HT1080 (cell line): ENCODE measurements at regions not wholly inside any gene's neighbourhood (a gene's known extent, or its start where the extent isn't known, plus 50 kb on each side); places are given as distances from the start of the nearest gene placed in this dataset.

ENCODE experiments used
- DNase-seq: peaks from one replicate; pipeline ENCODE4 v3.0.0-alpha.2; 2015; ENCODE audit warnings: low read depth

DNA sequence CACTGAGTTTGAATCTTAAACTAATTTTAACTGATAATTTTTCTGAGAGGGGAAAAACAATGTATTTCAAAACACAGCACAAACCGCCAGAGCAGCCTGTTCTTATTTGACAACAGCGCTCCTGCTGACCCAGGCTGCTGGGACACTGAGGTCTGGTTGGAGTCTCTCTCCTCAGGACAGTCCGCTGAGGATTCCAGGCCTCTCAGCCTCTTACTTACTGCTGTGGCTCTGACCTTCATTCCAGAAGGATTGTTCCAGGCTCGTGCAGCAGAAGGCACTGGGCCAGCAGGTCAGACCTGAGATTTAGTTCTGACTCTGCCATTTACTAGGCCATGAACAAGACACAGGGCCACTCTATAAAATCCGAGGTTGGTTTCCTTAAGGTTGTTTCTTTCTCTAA, 393.6 kb downstream of the TDRD3 start:
- DNase-seq = no peak

DNA sequence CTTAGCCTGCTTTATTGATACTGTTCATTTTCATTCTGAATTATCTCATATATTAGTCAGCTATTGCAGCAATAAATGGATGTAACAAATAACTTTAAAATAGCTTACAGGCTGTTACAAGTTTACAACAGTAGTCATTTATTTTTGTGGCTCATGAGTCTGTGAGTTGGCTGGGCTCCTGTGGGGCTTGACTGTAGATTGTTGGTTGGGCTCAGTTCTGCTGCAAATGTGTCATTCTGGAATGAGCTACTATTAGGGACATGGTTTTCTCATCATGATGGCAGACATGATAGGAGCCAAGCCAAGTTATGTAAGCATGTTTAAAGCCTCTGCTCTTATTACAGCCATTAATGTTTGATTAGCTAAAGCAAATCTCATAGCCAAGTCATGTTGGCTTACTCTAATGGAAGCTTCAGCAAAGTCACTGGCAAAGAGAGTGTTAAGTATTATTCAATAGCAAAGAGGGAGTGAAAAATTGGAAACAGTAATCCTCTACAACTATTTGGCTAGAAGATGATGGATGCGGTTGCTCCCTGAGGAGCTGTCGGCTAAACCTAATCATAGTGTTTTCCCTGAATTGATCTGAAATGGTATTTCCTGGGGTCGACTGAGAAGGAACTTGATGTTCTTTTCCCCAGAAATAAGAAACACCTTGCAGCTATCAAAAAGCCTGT, 391.3 kb downstream of the TDRD3 start:
- peak; percentile 21 for DNase-seq

DNA sequence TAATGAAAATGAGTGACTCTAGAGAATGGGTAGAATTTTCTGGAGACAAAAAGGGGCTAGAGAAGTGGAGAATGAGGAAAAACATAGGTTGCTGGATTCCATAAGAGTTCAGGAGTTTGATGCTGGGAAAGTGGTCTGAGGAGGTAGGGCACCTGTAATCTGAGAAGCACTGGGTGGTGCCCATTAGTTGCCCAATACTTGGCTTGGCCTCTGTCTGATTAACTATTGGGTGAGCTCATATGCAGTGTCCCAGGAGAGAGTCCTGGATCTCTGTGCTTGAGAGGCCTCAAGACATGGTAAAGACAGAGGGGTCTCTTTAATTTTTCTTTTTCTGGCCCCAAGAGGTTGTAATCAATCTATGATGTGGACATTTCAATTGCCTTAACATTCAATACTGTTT, 390.1 kb downstream of the TDRD3 start:
- no peak for DNase-seq

DNA sequence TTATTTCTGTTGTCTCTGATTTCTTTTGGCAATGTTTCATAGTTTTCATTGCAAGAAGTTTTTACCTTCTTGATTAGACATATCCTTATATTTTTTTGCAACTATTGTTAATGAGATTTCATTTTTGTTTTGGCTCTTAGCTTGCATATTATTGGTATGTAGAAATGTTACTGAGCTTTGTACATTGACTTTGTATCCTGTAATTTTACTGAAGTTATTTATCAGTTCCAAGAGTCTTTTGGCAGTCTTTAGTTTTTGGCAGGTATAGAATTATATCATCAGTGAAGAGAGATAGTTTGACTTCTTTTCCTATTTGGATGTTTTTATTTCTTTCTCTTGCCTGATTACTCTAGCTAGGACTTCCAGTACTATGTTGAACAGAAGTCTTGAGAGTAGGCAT, 375.7 kb downstream of the TDRD3 start:
- DNase-seq = no peak

DNA sequence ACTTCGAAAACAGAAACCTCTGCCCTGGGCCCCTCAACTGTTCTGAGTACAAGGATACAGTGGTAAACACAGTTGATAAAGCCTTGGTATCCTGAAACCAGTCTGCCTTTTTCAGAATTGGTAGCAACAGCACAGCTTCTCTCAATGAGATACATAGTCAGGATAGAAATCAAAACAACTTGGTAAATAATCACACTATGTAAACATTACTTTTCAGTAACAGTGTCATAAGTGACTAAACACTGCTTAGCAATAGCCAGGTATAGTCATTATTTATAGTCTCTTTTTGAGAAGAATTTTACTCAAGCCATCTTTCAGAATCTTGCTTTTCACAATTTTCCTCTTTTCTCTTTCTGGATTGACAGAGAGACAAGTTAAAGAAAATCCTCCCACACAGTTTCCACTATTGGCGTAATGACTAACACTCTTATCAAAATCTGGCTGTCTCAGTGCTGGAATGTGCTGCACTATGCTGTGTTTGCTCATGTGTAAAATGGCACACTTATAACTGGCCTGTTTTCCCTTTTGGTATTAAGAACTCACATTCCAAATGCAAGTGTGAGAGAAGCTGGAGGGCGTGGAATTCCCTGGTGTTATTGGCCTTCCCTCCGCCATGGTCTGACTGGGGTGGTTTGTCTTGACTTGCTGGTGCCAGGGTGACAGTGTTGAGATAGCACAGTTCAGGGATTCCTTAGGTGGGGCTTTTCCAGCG, 368.8 kb downstream of the TDRD3 start:
- DNase-seq = peak; percentile 25

DNA sequence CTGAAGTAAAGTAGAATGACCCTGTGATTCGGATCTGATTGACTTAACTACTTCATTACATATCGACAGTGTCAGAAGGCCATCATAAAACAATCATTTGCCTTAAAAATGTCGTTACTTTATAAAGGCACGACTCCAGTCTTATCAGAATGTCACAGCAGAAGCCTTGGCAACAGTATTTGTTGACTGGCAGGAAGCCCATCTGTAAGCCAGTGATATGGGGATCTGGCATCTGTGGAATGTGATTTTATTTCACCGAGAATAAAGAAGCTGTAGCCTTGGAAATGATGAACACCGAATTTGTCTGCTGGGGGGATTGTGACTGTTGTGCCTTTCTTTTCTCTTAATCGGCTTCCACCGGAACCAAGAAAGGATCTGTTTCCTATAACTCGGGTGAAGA, 362.5 kb downstream of the TDRD3 start:
- peak; percentile 45 for DNase-seq

DNA sequence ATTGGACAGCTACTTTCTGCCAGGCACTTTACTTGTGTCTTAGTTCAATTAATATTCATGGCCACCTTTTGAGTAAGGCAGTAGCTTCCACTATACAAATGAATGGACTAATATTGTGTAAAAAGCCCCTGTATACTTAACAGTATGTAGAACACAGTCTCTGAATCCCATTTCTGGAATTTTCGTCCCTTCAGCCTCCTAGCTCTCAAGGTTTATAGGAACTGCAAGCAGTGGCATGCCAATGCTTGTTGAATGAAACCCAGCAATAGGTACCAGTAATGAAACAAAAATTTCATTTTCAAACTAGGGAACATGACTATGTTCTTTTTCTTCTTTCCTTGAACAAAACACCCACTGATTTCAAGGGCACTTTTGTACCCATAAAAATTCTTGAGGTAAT, 361.6 kb downstream of the TDRD3 start:
- no peak for DNase-seq

DNA sequence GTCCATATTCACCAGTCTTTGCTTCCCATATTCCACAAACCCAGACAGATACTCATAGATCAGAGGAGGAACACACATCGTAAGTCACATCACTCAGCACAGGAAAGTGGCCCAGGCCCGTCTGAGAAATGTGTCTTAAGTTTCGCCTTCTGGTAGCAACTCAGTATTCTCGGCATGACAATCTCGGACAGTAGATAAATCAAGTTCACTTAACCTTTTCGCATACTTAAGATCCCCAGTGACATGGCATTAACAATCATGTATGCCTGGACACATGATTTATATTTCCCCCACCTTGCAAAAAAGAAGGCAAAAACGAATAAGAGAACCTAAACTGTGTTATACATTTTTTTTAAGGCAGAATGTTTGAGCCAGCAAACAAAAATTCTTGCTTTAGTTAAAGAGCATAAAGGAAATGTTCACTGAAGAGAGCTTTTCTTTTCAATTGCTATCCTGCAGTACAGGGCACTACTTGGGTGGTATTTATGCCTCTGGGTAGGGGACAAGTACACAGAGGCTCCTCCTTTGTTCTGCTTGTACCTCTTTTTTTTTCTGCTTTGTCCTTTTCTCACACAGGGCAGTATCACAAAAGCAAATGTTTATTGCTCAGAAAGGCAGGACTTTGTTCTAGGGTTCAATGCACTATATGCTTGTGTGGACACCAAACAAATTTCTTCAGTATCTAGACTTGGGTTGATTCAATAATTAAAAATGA, 360.6 kb downstream of the TDRD3 start:
- DNase-seq = no peak

DNA sequence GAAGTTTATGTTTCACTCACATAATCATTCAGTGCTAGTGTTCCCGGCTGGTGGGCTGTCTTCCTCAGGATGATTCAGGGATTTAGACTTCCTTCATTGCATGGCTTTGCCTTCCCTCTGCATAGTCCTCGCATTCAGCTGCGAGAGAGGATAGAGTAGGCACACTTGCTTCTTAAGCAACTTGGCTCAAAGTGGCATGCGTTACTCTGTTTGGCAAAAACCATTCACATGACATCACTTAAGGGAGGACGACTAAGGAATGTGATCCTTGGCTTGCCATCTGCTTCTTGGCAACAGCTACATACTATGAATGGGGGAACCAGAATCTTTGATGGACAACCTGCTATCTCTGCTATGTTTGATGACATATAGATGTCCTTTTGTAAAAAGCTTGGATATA, 359.3 kb downstream of the TDRD3 start:
- DNase-seq = no peak

DNA sequence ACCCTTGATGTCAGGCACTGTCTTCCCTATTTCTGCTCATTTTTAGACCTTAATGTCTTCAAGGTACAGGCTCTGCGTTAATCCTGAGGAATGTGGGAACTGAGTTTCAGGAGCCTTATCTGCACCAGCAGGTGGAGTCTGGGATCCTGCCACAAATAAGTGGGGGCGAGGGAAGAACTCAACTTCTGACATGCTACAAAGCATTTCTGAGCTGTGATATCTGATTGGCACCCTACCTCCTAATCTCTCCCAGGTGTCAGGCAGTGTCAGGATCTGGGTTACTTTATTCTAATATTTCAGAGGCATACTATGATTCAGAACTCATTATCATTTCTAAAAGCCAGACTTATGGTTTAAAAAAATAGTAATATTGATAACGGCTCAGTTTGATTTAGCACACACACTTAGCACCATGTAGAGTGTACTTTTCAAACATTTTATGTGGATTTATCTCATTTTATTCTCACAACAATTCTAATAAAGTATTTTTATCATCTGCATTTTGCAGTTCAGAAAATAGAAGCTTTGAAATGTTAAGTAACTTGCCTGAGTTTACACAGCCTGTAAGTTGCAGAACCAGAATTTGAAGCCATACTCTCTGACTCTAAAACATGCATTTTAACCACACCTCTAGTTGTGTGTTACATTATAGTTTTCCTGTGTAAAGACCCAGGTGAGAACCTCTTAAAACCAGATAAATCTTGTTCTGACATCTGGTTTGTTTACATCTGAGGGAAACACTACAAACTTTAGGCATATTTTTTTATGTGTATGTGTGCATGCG, 358.6 kb downstream of the TDRD3 start:
- no peak for DNase-seq

DNA sequence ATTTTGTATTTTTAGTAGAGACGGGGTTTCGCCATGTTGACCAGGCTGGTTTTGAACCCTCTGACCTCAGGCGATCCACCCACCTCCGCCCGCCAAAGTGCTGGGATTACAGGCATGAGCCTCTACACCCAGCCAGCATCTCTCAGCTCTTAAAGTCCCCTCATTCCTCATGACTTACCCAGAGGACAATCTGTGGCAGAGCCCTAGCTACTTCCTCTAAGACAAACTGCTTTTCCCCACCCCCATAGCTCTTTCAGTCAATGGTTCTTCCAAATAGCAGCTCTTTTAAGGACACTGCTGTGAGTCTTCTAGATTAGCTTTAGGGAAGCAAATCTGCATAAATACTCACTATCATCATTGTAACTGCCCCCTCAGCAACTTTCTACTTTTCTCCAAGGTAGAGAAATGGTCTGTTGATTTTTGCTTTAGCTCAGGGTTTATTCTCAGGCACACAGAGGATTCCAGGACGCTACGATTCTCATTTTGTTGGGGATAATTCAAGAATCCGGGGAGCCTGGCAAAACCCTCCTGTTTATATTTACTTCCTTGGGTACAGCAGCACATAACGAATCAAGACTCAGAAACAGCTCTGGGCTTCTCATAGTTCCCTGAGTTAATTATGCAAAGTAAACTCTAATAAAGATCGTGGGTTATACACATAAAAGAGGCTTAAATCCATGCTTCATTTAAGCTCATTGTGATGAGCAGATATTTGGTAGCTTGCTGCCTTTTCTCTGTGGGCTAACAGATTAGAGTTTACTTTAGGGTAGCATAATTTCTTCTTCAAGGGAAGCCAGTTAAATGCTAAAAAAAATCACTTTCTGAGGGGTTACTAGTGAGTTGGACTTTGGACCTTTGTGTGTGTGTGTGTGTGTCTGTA, 357.4 kb downstream of the TDRD3 start:
- no peak for DNase-seq

DNA sequence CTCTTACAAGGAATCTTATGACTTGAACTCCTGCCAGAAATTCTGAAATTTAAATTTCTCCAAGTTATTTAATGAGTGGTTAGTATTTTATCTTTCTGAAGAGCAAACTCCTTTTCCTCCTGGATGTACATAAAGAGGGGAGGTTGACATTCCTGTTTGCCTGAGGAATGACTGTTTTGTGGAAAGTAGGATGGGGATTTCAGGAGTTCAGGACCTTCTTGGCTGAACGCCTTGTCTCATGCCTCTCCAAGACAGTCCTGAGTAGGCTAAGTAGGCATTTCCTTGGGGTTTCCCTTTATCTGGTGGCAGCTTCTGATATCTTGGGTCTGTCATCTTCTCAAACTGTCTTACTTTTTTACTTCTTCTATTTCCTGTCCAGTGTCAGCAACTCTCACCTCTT, 356.6 kb downstream of the TDRD3 start:
- DNase-seq = no peak

DNA sequence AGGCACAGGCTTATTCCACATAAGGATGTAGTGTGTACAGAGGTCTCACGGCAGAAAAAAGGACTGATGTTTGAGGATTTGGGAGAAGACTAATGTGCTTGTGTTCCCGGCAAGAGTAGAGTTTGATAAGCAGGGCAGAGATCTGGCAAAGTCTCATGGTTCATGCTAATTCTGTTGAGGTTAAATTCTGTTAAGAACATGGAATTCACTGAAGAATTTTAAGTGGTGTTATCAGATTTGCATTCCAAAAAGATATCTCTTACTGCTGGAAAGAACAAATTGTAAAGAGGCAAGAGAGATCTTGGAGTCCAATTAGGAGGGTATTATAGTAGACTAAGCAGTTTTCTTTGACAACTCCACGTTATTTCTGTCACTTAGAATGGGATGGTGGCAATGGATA, 348.3 kb downstream of the TDRD3 start:
- no peak for DNase-seq

DNA sequence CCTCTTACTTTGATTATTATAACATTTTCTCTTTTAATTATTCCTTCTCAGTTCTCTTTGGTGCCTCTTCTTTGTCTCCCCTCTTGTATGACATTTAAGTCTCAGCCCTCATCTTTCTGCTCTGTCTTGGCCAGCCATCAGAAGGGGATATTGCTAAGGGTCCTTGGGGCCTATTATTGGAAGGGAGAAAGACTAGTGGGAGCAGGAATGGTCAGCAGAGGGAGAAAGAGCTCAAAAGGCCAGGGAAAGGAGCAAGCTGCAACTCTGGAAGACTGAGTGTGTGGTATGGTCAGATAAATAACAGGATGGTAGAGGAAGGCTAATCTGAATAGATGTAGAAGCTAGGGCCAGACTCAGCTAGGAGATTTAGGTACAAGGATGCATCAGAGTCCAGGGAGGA, 336.9 kb downstream of the TDRD3 start:
- no peak for DNase-seq

DNA sequence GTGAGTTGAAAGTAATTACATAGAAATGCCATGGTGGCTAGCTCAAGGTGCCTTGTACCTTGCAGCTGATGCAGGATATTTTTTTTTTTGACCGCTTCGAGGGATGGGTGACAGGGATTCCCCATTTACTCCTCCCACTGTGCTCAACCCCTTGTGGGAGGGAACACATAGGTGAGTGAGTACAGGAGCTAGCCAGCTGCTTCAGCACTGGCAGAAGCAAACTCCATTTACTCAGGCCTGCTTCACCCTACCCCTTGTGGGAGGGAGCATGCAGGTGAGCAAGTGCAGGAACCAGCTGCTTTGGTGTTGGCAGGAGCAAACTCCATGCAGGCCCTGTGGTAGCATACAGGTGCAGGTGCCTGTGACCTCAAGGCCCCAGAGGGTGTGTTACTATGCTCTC, 330.1 kb downstream of the TDRD3 start:
- DNase-seq = no peak

DNA sequence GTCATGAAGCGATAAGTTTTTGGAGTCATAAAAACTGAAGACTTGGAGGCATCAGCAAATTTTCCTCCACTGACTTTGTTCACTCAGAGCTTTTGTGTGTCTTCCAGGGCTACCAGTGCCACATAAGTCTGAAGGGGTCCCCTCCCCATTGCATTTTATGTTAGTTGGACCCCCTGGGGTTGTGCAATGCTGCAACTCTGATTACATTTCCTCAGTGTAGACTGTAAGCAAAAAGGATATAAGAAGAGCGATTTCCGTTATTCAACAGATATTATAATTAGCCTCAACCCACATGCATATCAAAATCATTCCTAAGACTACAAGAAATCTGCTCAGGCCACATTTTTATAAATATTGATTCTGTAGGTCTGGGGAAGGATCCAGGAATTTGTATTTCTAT, 324.0 kb downstream of the TDRD3 start:
- no peak for DNase-seq

DNA sequence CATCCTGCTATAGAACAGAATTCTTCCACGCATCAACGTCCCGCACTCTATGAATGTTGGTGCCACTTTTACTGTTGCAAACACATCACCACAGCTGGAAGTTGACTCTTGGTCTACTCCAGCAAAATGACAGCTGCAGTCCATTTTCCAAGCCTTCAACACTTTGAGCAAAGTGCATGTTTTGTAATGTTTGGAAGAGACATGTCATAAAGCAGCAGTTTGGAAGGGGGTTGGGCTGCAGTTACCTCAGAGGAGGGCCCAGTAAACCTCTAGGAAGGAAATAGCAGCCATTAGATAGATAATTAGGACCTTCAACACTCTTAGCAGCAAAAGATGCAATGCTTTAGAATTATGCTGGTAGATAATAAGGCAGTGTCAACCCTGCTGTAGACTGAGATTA, 323.6 kb downstream of the TDRD3 start:
- no peak for DNase-seq

DNA sequence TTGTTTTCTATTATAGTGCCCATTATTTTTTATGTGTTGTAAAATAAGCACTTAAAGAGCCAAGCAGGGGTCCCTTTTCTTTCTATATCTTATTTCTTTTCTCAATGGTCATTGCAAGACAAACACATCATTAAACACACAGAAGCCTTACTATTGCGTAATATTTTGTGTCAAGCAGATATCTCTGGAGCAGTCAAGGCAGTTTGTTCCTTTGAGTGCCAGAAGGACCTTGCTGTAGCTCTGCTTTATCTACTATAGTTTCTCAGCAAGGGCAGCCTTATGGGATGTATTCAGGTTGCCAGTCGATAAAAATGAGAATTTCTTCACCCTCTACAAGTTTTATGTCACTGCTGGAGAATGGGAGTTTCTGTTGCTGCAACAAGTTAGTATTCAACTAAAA, 319.3 kb downstream of the TDRD3 start:
- no peak for DNase-seq

DNA sequence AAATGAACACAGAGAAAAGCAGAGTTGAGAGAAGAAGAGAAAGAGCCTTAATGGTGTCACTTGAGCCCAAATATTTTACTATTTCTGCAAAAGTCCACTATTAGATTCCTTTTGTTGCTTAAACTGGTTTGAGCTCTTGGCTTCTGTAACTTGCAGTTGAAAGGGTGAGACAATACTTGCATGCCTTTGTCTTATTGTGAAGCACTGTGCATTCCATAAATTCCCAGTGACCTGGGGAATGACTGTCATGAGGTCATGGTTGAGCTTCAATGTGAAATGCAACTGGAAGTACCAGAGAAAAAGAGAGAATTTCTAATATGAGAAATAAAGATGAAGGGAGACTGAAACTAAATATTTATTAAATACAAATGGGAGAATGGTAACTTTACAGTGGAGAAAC, 310.9 kb downstream of the TDRD3 start:
- no peak for DNase-seq

DNA sequence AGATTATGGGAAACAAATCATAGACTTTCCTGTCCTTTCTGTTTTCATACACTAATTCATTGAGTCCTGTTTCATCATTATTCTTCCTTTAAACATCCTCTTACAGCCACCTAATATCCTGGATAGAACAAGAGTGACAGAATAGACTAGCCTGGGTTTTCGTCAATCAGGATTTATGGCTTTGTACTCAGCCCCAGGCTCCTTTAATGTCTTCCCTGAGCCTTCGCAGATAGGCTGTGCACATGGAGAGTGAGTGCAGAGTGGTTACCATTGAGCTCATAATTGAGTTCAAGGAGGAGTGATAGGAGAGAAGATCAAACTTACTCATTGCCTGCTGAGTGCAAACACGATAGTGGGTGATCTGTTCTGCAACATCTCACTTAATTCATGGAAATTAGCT, 304.9 kb downstream of the TDRD3 start:
- DNase-seq = no peak

DNA sequence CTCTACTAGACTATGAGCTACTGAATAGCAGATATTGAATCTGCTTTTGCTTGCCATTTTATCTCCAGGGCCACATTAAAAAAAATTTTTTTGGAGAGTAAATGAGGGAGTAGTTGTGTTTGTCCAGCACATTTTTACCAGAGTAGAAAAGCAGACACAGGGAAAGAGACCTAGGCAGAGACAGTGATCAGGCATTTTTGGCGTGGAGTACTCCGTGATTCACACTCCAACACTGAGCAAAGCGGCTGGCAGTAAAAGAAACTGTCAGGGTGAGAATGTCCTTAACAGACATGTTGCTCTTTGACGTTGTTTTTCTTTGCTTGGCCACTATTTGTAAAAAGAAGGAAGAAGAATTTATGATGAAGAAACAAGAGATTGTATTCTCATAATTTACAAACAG, 304.0 kb downstream of the TDRD3 start:
- no peak for DNase-seq
